HepG2 (cell line): ENCODE measurements at regions not wholly inside any gene's neighbourhood (a gene's known extent, or its start where the extent isn't known, plus 50 kb on each side); places are given as distances from the start of the nearest gene placed in this dataset.

ENCODE experiments used
- ATAC-seq: fragments of 200-7000 bp; cut with Tn5 transposase; 3 replicates; pipeline ENCODE4 v1.9.1; 2020; ENCODE audit warnings: mild to moderate bottlenecking, moderate library complexity
- BruUV-seq: library from RNA; stranded (reverse); fragments of 400-500 nt; replicated peaks from 2 replicates; lab custom pipeline; 2021; lab: Mats Ljungman, UMichigan
- CTCF ChIA-PET: fragments of 300-600 bp; formaldehyde crosslinking; extraction: SDS; loops from one replicate; lab custom pipeline; 2021; ENCODE audit warnings: low total read pairs, inconsistent platforms, low intra/inter-chr PET ratio; lab: Yijun Ruan, JAX
- POLR2A ChIA-PET: fragments of 350-600 bp; sonication (Branson Sonifier 250); formaldehyde crosslinking; loops from one replicate; lab custom pipeline; 2020; ENCODE audit warnings: antibody characterized with exemption, inconsistent platforms; lab: Yijun Ruan, JAX
- DNase-seq: peaks from one replicate; pipeline ENCODE4 v3.0.0-alpha.2; 2015; ENCODE audit warnings: low spot score
- FAIRE-seq: peaks from 3 replicates; lab custom pipeline; 2011; peaks lifted over from hg19 to GRCh38; lab: Jason Lieb, UNC
- H2AFZ ChIP-seq: one replicate; pipeline ENCODE4 v1.6.1; 2011; ENCODE audit warnings: low read length, inconsistent platforms
- H3K27ac ChIP-seq: fragments of 300-600 bp; 3 replicates; pipeline ENCODE4 v1.8.0; 2011; ENCODE audit warnings: mixed run types, mild to moderate bottlenecking, mixed read lengths, low read length, inconsistent platforms; ENCODE audit not compliant: insufficient read depth; ENCODE audit errors: extremely low read length
- H3K27me3 ChIP-seq, 2 experiments: fragments of 200-600 bp in 1 of 2; 2 replicates in 1 of 2; 3 replicates in 1 of 2; pipeline versions ENCODE4 v1.6.0 to v1.8.0; 2011; ENCODE audit warnings: low read length in 2 of 2, mild to moderate bottlenecking in 2 of 2, moderate library complexity in 2 of 2, inconsistent platforms in 1 of 2; ENCODE audit not compliant: insufficient read depth in 2 of 2, control insufficient read depth in 1 of 2
- H3K36me3 ChIP-seq, 2 experiments: fragments of 200-600 bp in 1 of 2; replicated peaks in 1 of 2; 2 replicates in 1 of 2; 3 replicates in 1 of 2; pipeline versions ENCODE4 v1.5.1 to v1.8.0; 2011; ENCODE audit warnings: low read length in 2 of 2, inconsistent platforms in 1 of 2; ENCODE audit not compliant: insufficient read depth in 2 of 2, control insufficient read depth in 1 of 2
- H3K4me1 ChIP-seq: 2 replicates; pipeline ENCODE4 v1.5.1; 2012; ENCODE audit warnings: low read length, inconsistent platforms; ENCODE audit not compliant: insufficient read depth
- H3K4me2 ChIP-seq: 2 replicates; pipeline ENCODE4 v1.6.0; 2011; ENCODE audit warnings: low read depth, low read length, inconsistent platforms
- H3K4me3 ChIP-seq, 3 experiments: fragments of 200-600 bp in 1 of 3; sonication (generic), shearing (Covaris generic) in 1 of 3; replicated peaks in 1 of 3; 2 replicates each; pipeline ENCODE4 v1.5.1; 2011 to 2016; ENCODE audit warnings: low read length in 3 of 3, inconsistent platforms in 2 of 3, low read depth in 2 of 3, mild to moderate bottlenecking in 2 of 3, control low read depth in 1 of 3, mixed read lengths in 1 of 3; ENCODE audit not compliant: insufficient read depth in 1 of 3
- H3K79me2 ChIP-seq: one replicate; pipeline ENCODE4 v1.6.1; 2011; ENCODE audit warnings: low read length, inconsistent platforms; ENCODE audit not compliant: insufficient read depth
- H3K9ac ChIP-seq: 2 replicates; pipeline ENCODE4 v1.6.0; 2011; ENCODE audit warnings: mild to moderate bottlenecking, low read depth, low read length, inconsistent platforms; ENCODE audit not compliant: insufficient read depth
- H3K9me3 ChIP-seq: 2 replicates; pipeline ENCODE4 v1.5.1; 2012; ENCODE audit warnings: mild to moderate bottlenecking, low read length
- H4K20me1 ChIP-seq: 2 replicates; pipeline ENCODE4 v1.6.0; 2011; ENCODE audit warnings: inconsistent platforms, mild to moderate bottlenecking, low read length, moderate library complexity; ENCODE audit not compliant: insufficient read depth
- AKAP8 ChIP-seq: sonication (generic); formaldehyde crosslinking; IDR thresholded peaks from 2 replicates; pipeline ENCODE4 v1.5.1; 2020; ENCODE audit warnings: mild to moderate bottlenecking, missing genetic modification reagents
- ESRRA ChIP-seq: sonication (generic); formaldehyde crosslinking; IDR thresholded peaks from 2 replicates; pipeline ENCODE4 v1.5.1; 2020; ENCODE audit warnings: mild to moderate bottlenecking, low read depth, missing genetic modification reagents
- GFI1 ChIP-seq: sonication (generic); formaldehyde crosslinking; IDR thresholded peaks from 2 replicates; pipeline ENCODE4 v1.5.0; 2020; ENCODE audit warnings: missing genetic modification reagents, mild to moderate bottlenecking, borderline replicate concordance
- RFX1 ChIP-seq: fragments of 450-650 bp; IDR thresholded peaks from 2 replicates; pipeline ENCODE4 v1.6.1; 2017
- ZBTB42 ChIP-seq: sonication (generic); formaldehyde crosslinking; IDR thresholded peaks from 2 replicates; pipeline ENCODE4 v1.5.0; 2020; ENCODE audit warnings: mild to moderate bottlenecking, missing genetic modification reagents
- ZNF224 ChIP-seq: sonication (generic); formaldehyde crosslinking; IDR thresholded peaks from 2 replicates; pipeline ENCODE4 v1.5.0; 2020; ENCODE audit warnings: mild to moderate bottlenecking, missing genetic modification reagents
- ZNF460 ChIP-seq: sonication (generic); formaldehyde crosslinking; IDR thresholded peaks from 2 replicates; pipeline ENCODE4 v1.5.1; 2020; ENCODE audit warnings: missing genetic modification reagents, mild to moderate bottlenecking, borderline replicate concordance
- WGBS: methylation state at CpG from one replicate; pipeline ENCODE4 v1.1.6; 2017; ENCODE audit warnings: low lambda C conversion rate; 5-methylcytosine and 5-hydroxymethylcytosine counted together
- in situ Hi-C: cut with HindIII; loops from 2 replicates; pipeline ENCODE4 v1.10.0; 2017; ENCODE audit warnings: low pct_unique_long_range_greater_than_20kb; ENCODE audit not compliant: extremely low pct_ligation_motif_present
- intact Hi-C: fragments of 100-400 bp; cut with micrococcal nuclease; formaldehyde crosslinking; loops from one replicate; pipeline ENCODE4 v1.10.0; 2022; ENCODE audit not compliant: unreplicated experiment
- TF ChIP-seq, protein P1 (sequence below), 2 experiments: sonication (generic) in 1 of 2; formaldehyde crosslinking in 1 of 2; IDR thresholded peaks; 2 replicates each; pipeline versions ENCODE4 v1.6.1 to v1.9.0; 2014 to 2022; ENCODE audit warnings: antibody characterized with exemption in 1 of 2, borderline replicate concordance in 1 of 2, inconsistent platforms in 1 of 2, low read depth in 1 of 2, missing genetic modification reagents in 1 of 2
- TF ChIP-seq, protein P2 (sequence below): fragments of 450-650 bp; IDR thresholded peaks from 2 replicates; pipeline ENCODE4 v1.6.1; 2017; ENCODE audit warnings: mild to moderate bottlenecking
- TF ChIP-seq, protein P3 (sequence below): sonication (generic); formaldehyde crosslinking; IDR thresholded peaks from 2 replicates; pipeline ENCODE4 v1.5.0; 2020; ENCODE audit warnings: mild to moderate bottlenecking, missing genetic modification reagents

DNA sequence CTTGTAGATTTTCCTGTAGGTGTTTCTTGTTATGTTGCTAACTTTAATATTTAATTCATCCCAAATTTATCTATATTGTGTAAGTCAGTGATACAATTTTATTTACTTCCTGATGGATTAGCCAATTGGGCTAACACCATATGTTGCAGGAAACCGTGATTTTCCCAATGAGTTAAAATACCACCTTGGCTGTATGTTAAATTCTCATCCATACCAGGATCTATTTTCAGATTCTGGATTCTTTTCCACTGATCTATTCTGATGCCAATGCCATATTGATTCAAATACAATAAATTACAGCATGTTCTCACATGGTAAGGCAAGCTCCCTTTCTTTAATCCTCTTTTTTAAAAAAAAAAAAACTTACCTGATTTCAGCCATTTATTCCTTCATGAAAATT is 85.8 kb upstream of the DNAJC10 start (continued):
- TF ChIP-seq, protein P1, sequence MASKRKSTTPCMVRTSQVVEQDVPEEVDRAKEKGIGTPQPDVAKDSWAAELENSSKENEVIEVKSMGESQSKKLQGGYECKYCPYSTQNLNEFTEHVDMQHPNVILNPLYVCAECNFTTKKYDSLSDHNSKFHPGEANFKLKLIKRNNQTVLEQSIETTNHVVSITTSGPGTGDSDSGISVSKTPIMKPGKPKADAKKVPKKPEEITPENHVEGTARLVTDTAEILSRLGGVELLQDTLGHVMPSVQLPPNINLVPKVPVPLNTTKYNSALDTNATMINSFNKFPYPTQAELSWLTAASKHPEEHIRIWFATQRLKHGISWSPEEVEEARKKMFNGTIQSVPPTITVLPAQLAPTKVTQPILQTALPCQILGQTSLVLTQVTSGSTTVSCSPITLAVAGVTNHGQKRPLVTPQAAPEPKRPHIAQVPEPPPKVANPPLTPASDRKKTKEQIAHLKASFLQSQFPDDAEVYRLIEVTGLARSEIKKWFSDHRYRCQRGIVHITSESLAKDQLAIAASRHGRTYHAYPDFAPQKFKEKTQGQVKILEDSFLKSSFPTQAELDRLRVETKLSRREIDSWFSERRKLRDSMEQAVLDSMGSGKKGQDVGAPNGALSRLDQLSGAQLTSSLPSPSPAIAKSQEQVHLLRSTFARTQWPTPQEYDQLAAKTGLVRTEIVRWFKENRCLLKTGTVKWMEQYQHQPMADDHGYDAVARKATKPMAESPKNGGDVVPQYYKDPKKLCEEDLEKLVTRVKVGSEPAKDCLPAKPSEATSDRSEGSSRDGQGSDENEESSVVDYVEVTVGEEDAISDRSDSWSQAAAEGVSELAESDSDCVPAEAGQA (IDR thresholded peaks at IDR 0.05; ENCODE audit: low read depth), result no peak
- TF ChIP-seq, protein P1 (CRISPR knock-in tag; IDR thresholded peaks at IDR 0.05; ENCODE audit: borderline replicate concordance), result no peak
- TF ChIP-seq, protein P2, sequence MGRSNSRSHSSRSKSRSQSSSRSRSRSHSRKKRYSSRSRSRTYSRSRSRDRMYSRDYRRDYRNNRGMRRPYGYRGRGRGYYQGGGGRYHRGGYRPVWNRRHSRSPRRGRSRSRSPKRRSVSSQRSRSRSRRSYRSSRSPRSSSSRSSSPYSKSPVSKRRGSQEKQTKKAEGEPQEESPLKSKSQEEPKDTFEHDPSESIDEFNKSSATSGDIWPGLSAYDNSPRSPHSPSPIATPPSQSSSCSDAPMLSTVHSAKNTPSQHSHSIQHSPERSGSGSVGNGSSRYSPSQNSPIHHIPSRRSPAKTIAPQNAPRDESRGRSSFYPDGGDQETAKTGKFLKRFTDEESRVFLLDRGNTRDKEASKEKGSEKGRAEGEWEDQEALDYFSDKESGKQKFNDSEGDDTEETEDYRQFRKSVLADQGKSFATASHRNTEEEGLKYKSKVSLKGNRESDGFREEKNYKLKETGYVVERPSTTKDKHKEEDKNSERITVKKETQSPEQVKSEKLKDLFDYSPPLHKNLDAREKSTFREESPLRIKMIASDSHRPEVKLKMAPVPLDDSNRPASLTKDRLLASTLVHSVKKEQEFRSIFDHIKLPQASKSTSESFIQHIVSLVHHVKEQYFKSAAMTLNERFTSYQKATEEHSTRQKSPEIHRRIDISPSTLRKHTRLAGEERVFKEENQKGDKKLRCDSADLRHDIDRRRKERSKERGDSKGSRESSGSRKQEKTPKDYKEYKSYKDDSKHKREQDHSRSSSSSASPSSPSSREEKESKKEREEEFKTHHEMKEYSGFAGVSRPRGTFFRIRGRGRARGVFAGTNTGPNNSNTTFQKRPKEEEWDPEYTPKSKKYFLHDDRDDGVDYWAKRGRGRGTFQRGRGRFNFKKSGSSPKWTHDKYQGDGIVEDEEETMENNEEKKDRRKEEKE, result no peak

DNA sequence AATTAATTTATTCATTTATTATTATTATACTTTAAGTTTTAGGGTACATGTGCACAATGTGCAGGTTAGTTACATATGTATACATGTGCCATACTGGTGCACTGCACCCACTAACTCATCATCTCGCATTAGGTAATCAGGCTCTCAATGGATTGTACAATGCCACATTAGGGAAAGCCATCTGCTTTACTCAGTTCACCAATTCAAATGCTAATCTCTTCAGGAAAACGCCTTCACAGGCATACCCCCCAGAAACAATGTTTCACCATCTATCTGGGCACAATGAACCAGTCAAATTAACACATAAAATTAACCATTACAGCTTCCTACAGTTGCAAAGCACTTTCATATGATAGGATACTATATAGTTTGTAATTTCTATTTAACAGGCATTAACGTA is 84.8 kb upstream of the DNAJC10 start:
- intact Hi-C loops (no loop called here), in situ Hi-C loops (no loop called here)
- no peak overlapping the region for H3K9ac ChIP-seq
- no peaks in the 10 kb centered on the region for H3K27me3 ChIP-seq
- BruUV-seq, result no TSS peak
- ChIA-PET POLR2A (no interaction called here), CTCF (no interaction called here)
- no peak overlapping the region for H3K27ac ChIP-seq
- ATAC-seq, result no peak
- no peaks in the 10 kb centered on the region for H3K36me3 ChIP-seq
- no peaks in the 10 kb centered on the region for H4K20me1 ChIP-seq
- H3K9me3 ChIP-seq, result no peaks in the 10 kb centered on the region
- no peaks in the 10 kb centered on the region for H3K4me1 ChIP-seq
- no peak for FAIRE-seq
- no peak for DNase-seq
- H3K4me3 ChIP-seq, result no peak overlapping the region
- H3K4me2 ChIP-seq, result no peak overlapping the region
- WGBS, result 8% methylated on average over 3 of the region's 3 CpGs
- no peak overlapping the region for H2AFZ ChIP-seq
- no peaks in the 10 kb centered on the region for H3K79me2 ChIP-seq
- no peak for TF ChIP-seq ESRRA (CRISPR knock-in tag)
- no peak for TF ChIP-seq GFI1
- no peak for TF ChIP-seq AKAP8 (CRISPR knock-in tag)
- TF ChIP-seq, protein P3, sequence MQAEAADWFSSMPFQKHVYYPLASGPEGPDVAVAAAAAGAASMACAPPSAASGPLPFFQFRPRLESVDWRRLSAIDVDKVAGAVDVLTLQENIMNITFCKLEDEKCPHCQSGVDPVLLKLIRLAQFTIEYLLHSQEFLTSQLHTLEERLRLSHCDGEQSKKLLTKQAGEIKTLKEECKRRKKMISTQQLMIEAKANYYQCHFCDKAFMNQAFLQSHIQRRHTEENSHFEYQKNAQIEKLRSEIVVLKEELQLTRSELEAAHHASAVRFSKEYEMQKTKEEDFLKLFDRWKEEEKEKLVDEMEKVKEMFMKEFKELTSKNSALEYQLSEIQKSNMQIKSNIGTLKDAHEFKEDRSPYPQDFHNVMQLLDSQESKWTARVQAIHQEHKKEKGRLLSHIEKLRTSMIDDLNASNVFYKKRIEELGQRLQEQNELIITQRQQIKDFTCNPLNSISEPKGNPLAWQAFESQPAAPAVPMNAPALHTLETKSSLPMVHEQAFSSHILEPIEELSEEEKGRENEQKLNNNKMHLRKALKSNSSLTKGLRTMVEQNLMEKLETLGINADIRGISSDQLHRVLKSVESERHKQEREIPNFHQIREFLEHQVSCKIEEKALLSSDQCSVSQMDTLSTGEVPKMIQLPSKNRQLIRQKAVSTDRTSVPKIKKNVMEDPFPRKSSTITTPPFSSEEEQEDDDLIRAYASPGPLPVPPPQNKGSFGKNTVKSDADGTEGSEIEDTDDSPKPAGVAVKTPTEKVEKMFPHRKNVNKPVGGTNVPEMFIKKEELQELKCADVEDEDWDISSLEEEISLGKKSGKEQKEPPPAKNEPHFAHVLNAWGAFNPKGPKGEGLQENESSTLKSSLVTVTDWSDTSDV (CRISPR knock-in tag), result no peak
- no peak for TF ChIP-seq ZNF224 (CRISPR knock-in tag)
- TF ChIP-seq RFX1, result no peak
- no peak for TF ChIP-seq ZNF460
- TF ChIP-seq ZBTB42 (CRISPR knock-in tag), result no peak
